ENCODE measurements at regions not wholly inside any gene's neighbourhood (a gene's known extent, or its start where the extent isn't known, plus 50 kb on each side); places are given as distances from the start of the nearest gene placed in this dataset.
A peak's percentile ranks its signal among the peaks of the same experiment; 100 is the strongest.

DNA sequence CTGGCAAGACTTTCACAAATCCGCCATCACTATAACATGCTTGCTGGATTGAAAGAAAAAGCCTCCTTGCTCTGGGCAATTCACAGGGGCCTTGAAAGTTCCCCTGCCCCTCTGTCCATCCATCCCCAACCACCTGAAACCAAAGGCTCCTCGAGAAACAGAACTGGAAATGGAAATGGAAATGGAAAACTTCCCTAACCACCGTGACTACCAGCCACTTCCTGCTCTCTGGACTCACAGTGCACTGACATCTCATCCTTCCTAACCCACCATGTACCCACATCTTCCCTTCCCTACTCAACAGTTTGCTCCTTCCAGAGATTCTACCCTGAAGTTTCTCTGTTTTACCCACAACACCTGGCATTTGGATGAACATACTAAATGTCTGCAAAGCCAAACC, 603.6 kb upstream of the DIPK2B start:
- no peak for DNase-seq

- peak; percentile 33 for DNase-seq
Observed at GRCh38 chrX:45803383-45803921, 602.8 kb upstream of the DIPK2B start.

DNA sequence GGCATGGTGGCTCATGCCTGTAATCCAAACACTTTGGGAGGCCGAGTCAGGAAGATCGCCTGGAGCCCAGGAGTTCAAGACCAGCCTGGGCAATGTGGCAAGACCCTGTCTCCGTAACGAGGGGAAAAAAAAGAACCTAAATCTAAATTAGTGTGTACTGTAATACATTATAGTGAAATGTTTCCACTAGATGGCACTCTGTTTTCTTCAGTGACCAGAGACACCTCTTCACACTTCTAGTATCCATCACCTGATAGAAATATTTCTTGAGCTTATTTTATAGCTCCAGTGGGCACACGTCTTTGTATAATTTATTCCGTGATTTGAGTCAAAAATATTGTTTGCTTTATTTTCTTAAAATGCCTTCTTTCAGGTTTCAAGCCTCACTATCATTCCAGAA, 600.9 kb upstream of the DIPK2B start:
- no peak for DNase-seq

- DNase-seq = peak; percentile 10
Observed at GRCh38 chrX:45800746-45801453, 600.2 kb upstream of the DIPK2B start.

- DNase-seq = no peak
Observed at GRCh38 chrX:45799576-45799975, 598.9 kb upstream of the DIPK2B start.

- no peak for DNase-seq
Observed at GRCh38 chrX:45795546-45795945, 594.9 kb upstream of the DIPK2B start.

DNA sequence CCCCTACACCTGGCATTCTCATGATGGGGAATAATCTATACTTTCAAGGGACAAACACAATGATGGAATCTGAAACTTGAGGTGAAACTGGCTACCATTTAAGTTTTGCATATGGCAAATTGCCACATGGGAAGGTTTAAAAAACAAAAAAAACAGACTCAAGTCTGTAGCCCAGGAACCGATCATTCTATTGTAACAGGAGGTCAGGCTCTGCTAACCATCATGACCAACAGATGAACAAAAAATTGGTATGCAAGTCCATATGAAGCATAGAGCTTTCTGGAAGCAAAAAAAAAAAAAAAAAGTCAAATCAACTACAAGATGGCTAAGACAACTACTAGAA, 594.3 kb upstream of the DIPK2B start:
- no peak for DNase-seq

- no peak for DNase-seq
Observed at GRCh38 chrX:45794323-45794994, 593.8 kb upstream of the DIPK2B start.

- no peak for DNase-seq
Observed at GRCh38 chrX:45788941-45789348, 588.3 kb upstream of the DIPK2B start.

GRCh38 chrX:45788315-45788714, 587.6 kb upstream of the DIPK2B start:
- no peak for DNase-seq

DNA sequence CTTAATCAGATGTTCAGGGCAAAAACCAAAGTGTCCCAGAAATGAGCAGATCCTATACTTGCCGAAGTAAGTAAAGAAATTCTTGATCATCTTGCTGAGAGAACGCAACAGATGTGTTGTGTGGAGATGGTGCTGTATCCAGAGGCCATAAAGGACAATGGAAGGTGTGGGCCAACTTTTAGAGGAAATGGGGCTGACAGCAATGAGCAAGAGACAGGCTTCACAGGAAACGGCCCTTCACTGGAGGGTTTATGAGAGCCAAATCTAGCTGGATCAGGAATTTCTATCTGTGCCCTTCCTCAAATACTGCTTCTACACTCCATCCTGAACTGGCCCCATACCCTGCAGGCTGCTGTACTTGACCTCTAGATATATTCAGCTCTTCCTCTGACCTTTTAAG, 583.9 kb upstream of the DIPK2B start:
- no peak for DNase-seq

GRCh38 chrX:45783002-45783401, 582.3 kb upstream of the DIPK2B start:
- no peak for DNase-seq

DNA sequence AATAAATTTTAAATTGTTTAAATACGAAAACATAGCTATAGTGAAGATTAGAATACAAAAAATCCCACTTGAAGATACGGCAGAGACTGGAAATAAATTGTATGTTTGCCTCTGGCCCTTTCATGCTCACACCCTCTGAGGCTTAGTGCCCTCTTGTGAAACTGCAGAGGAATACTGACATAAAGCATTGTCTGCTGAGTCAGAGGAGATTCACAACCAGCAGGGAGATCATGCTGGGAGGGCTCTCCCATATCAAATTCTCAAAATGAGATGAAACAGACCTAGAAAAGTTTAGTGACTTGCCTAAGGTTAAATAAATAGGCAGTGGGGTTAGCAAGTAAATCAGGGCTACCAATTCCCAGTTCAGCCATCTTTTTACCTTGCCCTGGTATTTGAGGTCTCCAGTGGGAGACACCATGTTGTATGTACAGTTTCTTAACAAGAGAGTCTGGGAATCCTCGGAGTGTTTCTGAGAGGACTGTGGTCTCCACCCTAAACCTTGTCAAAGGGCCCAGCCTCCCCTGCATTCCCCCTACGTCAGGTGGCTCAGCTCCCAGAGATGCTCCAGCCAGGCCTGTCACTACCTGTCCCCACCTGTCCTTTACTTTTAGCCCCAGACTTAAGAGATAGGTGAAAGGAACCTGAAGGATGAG, 581.4 kb upstream of the DIPK2B start:
- no peak for DNase-seq

- no peak for DNase-seq
Observed at GRCh38 chrX:45778616-45779015, 577.9 kb upstream of the DIPK2B start.

DNA sequence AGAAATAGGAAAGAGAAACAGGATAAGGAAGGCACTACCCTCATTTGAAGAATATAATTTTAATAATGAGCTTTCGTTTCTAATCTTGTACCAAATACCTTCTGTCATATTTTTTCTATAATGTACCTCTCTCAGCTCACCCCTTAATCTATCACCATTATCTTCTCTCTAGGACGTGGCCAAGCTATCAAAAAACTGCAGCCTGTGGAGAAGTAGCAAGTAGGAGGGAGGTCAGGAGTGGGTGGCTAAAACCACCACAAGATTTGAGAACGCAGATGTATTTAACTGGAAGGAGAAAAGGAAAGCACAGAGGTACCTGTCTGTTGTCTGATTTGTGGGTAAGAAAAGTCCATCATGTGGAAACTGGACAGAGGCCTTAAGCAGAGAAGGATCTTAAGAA, 576.7 kb upstream of the DIPK2B start:
- DNase-seq = no peak

DNA sequence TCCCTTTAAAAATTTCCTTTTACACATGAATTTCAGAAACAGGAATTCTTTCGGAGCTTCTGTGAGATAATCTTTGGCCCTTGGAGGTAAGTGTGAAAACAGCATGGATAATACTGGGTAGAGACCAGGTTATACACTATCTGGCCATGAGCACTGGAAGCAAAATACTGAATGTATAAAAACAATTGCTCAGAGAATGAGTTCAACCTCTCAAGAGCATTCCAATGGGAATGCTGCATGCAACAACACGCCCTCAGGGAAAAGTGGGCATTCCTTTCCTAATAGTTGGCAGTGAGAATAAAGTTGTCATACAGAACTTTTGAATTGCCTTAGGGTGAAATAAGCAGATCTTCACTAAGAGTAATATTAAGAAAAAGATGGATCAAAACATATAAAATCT, 574.8 kb upstream of the DIPK2B start:
- DNase-seq = no peak

GRCh38 chrX:45774961-45775360, 574.3 kb upstream of the DIPK2B start:
- DNase-seq = no peak

GRCh38 chrX:45773572-45773971, 572.9 kb upstream of the DIPK2B start:
- no peak for DNase-seq

GRCh38 chrX:45771560-45772340, 571.1 kb upstream of the DIPK2B start:
- DNase-seq = peak; percentile 71

DNA sequence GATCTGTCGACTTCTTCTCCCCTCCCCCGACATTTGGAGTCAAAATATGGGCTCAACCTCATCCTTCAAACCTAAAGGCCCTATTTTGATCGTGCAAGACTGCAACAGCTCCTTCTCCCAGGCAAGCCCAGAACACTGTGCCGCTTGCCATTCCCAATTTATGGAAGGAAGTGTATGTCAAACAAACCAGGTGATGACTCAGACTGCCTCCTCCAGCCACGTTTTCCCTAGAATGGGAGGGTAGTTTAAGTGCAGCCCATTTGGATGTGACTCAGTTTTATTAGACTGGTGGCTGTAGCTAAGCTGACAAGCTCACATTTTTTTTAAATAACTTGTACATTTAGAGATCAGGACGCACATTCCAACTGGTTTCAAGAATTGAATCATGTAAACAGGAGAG, 570.4 kb upstream of the DIPK2B start:
- no peak for DNase-seq

DNA sequence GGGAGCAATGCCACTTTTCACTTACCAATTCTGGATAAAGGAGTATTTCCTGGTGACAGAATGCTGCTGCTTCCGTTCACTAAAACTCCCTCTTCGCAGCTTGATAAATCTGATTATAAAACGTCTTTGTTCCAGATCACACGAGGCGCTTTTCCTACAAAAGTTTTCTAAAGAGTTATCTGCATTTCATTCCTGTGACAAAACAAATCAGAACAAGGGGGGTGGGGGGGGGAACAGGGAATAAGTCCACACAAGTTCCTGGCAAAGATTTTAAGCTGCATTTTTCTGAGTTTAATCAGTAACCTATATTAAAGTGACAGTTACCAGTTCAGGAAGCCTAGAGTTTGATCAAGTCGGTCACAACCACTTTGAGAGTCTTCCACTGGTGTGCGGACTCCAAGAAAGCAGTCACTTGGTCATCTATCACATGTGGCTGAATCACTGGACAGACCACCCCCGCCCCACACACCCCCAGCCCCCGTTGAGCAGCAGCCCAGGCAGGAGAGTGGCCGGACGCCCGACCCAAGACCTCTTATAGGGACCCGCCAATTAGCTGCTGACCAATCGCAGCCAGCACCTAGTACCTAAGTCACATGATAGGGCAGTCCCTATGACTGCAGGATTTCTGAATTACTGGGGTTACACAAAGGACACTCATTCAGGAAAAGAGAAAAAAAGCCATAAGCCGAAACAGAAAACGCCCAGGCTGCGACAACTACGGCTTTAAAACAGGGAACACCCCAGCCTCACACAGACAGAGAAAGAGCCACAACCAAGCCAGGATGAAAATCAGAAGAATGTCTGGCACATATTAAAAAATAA, 569.3 kb upstream of the DIPK2B start:
- DNase-seq = peak; percentile 18

- no peak for DNase-seq
Observed at GRCh38 chrX:45768666-45769236, 568.1 kb upstream of the DIPK2B start.

Data from CD4-positive, alpha-beta T cell treated with Interleukin-17A for 4 hours (primary cell).